Esophagus squamous epithelium (tissue), 5 donors: ENCODE measurements at regions not wholly inside any gene's neighbourhood (a gene's known extent, or its start where the extent isn't known, plus 50 kb on each side); places are given as distances from the start of the nearest gene placed in this dataset.

Experiments
- DNase-seq: peaks from one replicate; lab custom pipeline; 2025; lab: John Stamatoyannopoulos, UW
- H3K27ac ChIP-seq, 4 donors: fragments of 200-600 bp; sonication (generic); one replicate each; pipeline ENCODE4 v1.5.1; 2016 to 2019; ENCODE audit warnings: mild to moderate bottlenecking in 1 of 4
- H3K27me3 ChIP-seq, 4 donors: fragments of 200-600 bp; sonication (generic); 1 replicate in 3 of 4; 2 replicates in 1 of 4; pipeline versions ENCODE4 v1.5.1 to v1.6.0; 2017 to 2021; ENCODE audit warnings: antibody characterized with exemption in 1 of 4
- H3K36me3 ChIP-seq, 3 donors: fragments of 200-600 bp; sonication (generic); one replicate each; pipeline ENCODE4 v1.5.1; 2016 to 2019
- H3K4me1 ChIP-seq, 3 donors: fragments of 200-600 bp; sonication (generic); one replicate each; pipeline ENCODE4 v1.5.1; 2017 to 2019
- H3K4me3 ChIP-seq, 4 donors: fragments of 200-600 bp; sonication (generic); 1 replicate in 3 of 4; 2 replicates in 1 of 4; pipeline ENCODE4 v1.5.1; 2016 to 2019; ENCODE audit warnings: mild to moderate bottlenecking in 2 of 4, moderate library complexity in 1 of 4
- H3K9me3 ChIP-seq, 3 donors: fragments of 200-600 bp; sonication (generic); one replicate each; pipeline ENCODE4 v1.5.1; 2016 to 2019
- CTCF ChIP-seq, 6 experiments: fragments of 450-650 bp in 4 of 6; fragments of 200-600 bp in 2 of 6; sonication (generic) in 2 of 6; IDR thresholded peaks; one replicate each; pipeline ENCODE4 v1.5.1; 2016 to 2019; ENCODE audit warnings: antibody characterized with exemption in 6 of 6, mild to moderate bottlenecking in 4 of 6, moderate library complexity in 4 of 6
- POLR2A ChIP-seq, 4 donors: fragments of 450-650 bp; IDR thresholded peaks; one replicate each; pipeline ENCODE4 v1.6.1; 2017; ENCODE audit warnings: antibody characterized with exemption in 4 of 4, mild to moderate bottlenecking in 4 of 4, moderate library complexity in 3 of 4
- WGBS, 2 donors: methylation state at CpG; one replicate each; pipeline ENCODE4 v1.1.5; 2018; 5-methylcytosine and 5-hydroxymethylcytosine counted together
- intact Hi-C: fragments of 100-400 bp; cut with DNase I; formaldehyde crosslinking; loops from one replicate; pipeline ENCODE4 v1.15.0; 2022
- donor health status: DM: yes; HTN: yes; CAD: no.

DNA sequence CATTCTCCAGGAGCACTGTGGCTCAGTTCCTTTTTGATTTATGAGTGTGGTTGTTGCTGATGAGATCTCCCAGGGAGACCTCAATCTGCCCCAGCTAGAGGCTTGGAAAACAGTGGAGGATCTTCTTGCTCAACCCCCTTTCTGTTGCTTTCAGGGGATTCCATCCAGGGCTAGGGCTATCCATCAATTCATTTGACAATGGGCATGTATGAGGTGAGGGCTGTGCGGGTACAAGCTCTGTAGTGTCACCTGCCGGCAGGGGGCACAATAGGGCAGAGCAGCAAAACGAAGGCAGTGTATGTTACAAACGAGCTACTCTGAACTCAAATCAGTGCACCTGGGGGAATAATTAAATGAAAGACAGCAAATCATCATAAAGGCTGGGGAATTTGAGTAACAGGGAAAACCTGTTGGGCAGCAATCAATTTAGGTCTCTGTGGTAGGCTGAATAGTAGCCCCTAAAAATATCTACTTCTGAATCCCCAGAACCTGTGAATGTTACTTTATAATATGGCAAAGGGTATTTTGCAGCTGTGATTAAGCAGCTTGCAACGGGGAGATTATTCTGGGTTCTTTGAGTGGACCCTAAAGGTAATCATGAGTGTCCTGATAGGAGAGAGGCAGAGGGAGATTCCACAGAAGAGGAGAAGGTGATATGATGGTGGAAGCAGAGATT lies 170.3 kb upstream of the ZBED5 start:
- Histone ChIP-seq H3K9me3 (no peaks in the 10 kb centered on the region), H3K27ac (no peak overlapping the region), H3K4me1 (no peaks in the 10 kb centered on the region), H3K36me3 (no peaks in the 10 kb centered on the region), H3K27me3 (no peaks in the 10 kb centered on the region), H3K4me3 (no peak overlapping the region)
- intact Hi-C loops, result loop anchor here (5.0 kb wide), 1 partner anchor 759 kb away; no protein-coding TSS in a partner anchor
- DNase-seq, result no peak
- TF ChIP-seq POLR2A (IDR thresholded peaks at IDR 0.05) (no peak), CTCF (IDR thresholded peaks at IDR 0.05) (peak; percentile 49 to 85 (median 77))
- WGBS, 2 donors, result 12 to 23% methylated on average over 3 to 5 of the region's 5 CpGs

DNA sequence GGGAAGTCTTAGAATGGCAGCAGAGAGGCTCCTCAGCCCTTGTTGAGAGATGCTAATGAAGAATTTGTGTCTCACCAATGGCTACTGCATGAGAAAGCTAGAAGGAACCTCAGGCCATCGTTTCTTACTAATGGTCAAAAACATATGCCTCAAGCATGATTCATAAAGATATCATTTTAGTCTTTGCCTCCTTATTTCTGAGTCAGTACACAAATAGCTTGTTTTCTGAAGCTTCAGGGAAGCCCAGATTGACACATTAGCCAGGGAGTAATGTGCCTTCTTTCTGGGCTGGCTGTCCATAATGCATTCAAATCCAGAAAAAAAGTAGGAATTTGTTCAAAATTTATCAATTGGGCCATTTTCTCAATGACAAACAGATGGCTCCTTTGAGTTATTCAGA lies 169.4 kb upstream of the ZBED5 start:
- 33 to 42% methylated on average over 1 of the region's 1 CpG for WGBS, 2 donors
- Histone ChIP-seq H3K27me3 (no peaks in the 10 kb centered on the region), H3K4me1 (no peaks in the 10 kb centered on the region), H3K9me3 (no peaks in the 10 kb centered on the region), H3K27ac (no peak overlapping the region), H3K36me3 (no peaks in the 10 kb centered on the region), H3K4me3 (no peak overlapping the region)
- DNase-seq, result no peak
- intact Hi-C loops, result loop anchor here (5.0 kb wide), 1 partner anchor 760 kb away; no protein-coding TSS in a partner anchor
- TF ChIP-seq POLR2A (IDR thresholded peaks at IDR 0.05) (no peak), CTCF (IDR thresholded peaks at IDR 0.05) (no peak)

GRCh38 chr11:11025087-11025486 lies 167.2 kb upstream of the ZBED5 start:
- intact Hi-C loops, result loop anchor here (5.0 kb wide), 1 partner anchor 762 kb away; no protein-coding TSS in a partner anchor
- Histone ChIP-seq H3K27ac (no peak overlapping the region), H3K4me3 (no peak overlapping the region), H3K36me3 (no peaks in the 10 kb centered on the region), H3K9me3 (no peaks in the 10 kb centered on the region), H3K27me3 (no peaks in the 10 kb centered on the region), H3K4me1 (no peaks in the 10 kb centered on the region)
- TF ChIP-seq POLR2A (IDR thresholded peaks at IDR 0.05) (no peak), CTCF (IDR thresholded peaks at IDR 0.05) (no peak)
- WGBS, 2 donors, result 34 to 43% methylated on average over 2 of the region's 2 CpGs
- no peak for DNase-seq

GRCh38 chr11:11022125-11022730 lies 164.4 kb upstream of the ZBED5 start:
- no peaks in the 10 kb centered on the region for H3K27me3 ChIP-seq
- no peak overlapping the region for H3K27ac ChIP-seq
- H3K36me3 ChIP-seq, result no peaks in the 10 kb centered on the region
- no peak for DNase-seq
- no peak overlapping the region for H3K4me3 ChIP-seq
- H3K9me3 ChIP-seq, result no peaks in the 10 kb centered on the region
- TF ChIP-seq CTCF (IDR thresholded peaks at IDR 0.05) (peak in 5 of 6 experiments; percentile 32 to 59 (median 44)), POLR2A (IDR thresholded peaks at IDR 0.05) (no peak)
- no peaks in the 10 kb centered on the region for H3K4me1 ChIP-seq
- WGBS, 2 donors, result 21 to 22% methylated on average over 4 of the region's 4 CpGs
- intact Hi-C loops, result loop anchor here (5.0 kb wide), 2 partner anchors 85 to 230 kb away; no protein-coding TSS in a partner anchor

DNA sequence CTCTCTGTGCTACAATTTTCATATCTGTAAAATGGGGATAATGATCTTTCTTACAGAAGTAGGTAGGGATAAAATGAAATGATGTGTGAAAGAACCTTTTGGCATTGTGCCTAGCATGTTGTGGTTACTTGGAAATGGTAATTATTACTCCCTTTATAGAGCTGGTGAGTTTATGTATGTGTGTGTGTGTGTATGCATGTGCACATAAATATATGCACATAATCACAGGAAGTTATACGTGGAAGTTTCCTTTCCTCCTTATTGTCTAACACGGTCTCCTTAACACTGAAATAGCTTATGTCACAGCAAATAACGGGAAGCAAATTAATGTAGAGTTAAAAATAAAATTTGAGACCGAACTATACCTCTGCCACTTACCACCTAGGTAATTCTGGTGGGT lies 163.7 kb upstream of the ZBED5 start:
- Histone ChIP-seq H3K27me3 (no peaks in the 10 kb centered on the region), H3K9me3 (no peaks in the 10 kb centered on the region), H3K4me3 (no peak overlapping the region), H3K4me1 (no peaks in the 10 kb centered on the region), H3K27ac (no peak overlapping the region), H3K36me3 (no peaks in the 10 kb centered on the region)
- intact Hi-C loops, result loop anchor here (5.0 kb wide), 2 partner anchors 84 to 229 kb away; no protein-coding TSS in a partner anchor
- TF ChIP-seq POLR2A (IDR thresholded peaks at IDR 0.05) (no peak), CTCF (IDR thresholded peaks at IDR 0.05) (no peak)
- 49 to 58% methylated on average over 4 of the region's 4 CpGs for WGBS, 2 donors
- DNase-seq, result no peak
